ENCODE measurements at regions not wholly inside any gene's neighbourhood (a gene's known extent, or its start where the extent isn't known, plus 50 kb on each side); places are given as distances from the start of the nearest gene placed in this dataset.

- no peak for TF ChIP-seq Cebpa-rat (IDR thresholded peaks at IDR 0.05)
- Histone ChIP-seq H3K4me2 (no peak overlapping the region), H3K4me3 (no peak overlapping the region), H3K9me3 (no peaks in the 10 kb centered on the region), H3K27me3 (no peaks in the 10 kb centered on the region), H4K20me1 (no peaks in the 10 kb centered on the region), H3K9ac (no peak overlapping the region), H3K36me3 (no peaks in the 10 kb centered on the region), H3K27ac (no peak overlapping the region), H3K4me1 (no peaks in the 10 kb centered on the region)
Measured at GRCh38 chr7:13179775-13180523, 492.5 kb downstream of the ARL4A start.

GRCh38 chr7:13181216-13181615 is 493.8 kb downstream of the ARL4A start:
- Histone ChIP-seq H3K4me3 (no peak overlapping the region), H3K27ac (no peak overlapping the region), H4K20me1 (no peaks in the 10 kb centered on the region), H3K27me3 (no peaks in the 10 kb centered on the region), H3K36me3 (no peaks in the 10 kb centered on the region), H3K4me2 (no peak overlapping the region), H3K4me1 (no peaks in the 10 kb centered on the region), H3K9ac (no peak overlapping the region), H3K9me3 (no peaks in the 10 kb centered on the region)
- TF ChIP-seq Cebpa-rat (IDR thresholded peaks at IDR 0.05): no peak

GRCh38 chr7:13185139-13185538 is 497.7 kb downstream of the ARL4A start:
- Histone ChIP-seq H3K4me1 (no peaks in the 10 kb centered on the region), H3K27me3 (no peaks in the 10 kb centered on the region), H3K4me2 (no peak overlapping the region), H3K9ac (no peak overlapping the region), H3K36me3 (no peaks in the 10 kb centered on the region), H4K20me1 (no peaks in the 10 kb centered on the region), H3K9me3 (no peaks in the 10 kb centered on the region), H3K4me3 (no peak overlapping the region), H3K27ac (no peak overlapping the region)
- TF ChIP-seq Cebpa-rat (IDR thresholded peaks at IDR 0.05): no peak

- no peak overlapping the region for H3K9ac ChIP-seq
- H3K36me3 ChIP-seq: no peaks in the 10 kb centered on the region
- no peaks in the 10 kb centered on the region for H4K20me1 ChIP-seq
- no peaks in the 10 kb centered on the region for H3K27me3 ChIP-seq
- H3K4me3 ChIP-seq: no peak overlapping the region
- no peaks in the 10 kb centered on the region for H3K9me3 ChIP-seq
- TF ChIP-seq Cebpa-rat (IDR thresholded peaks at IDR 0.05): no peak
- H3K4me2 ChIP-seq: no peak overlapping the region
- H3K4me1 ChIP-seq: no peaks in the 10 kb centered on the region
- H3K27ac ChIP-seq: no peak overlapping the region
Measured at GRCh38 chr7:13188236-13188805, 500.9 kb downstream of the ARL4A start.

GRCh38 chr7:13188922-13189321 is 501.5 kb downstream of the ARL4A start:
- TF ChIP-seq Cebpa-rat (IDR thresholded peaks at IDR 0.05): no peak
- Histone ChIP-seq H3K36me3 (no peaks in the 10 kb centered on the region), H4K20me1 (no peaks in the 10 kb centered on the region), H3K4me1 (no peaks in the 10 kb centered on the region), H3K9me3 (no peaks in the 10 kb centered on the region), H3K27me3 (no peaks in the 10 kb centered on the region), H3K27ac (no peak overlapping the region), H3K9ac (no peak overlapping the region), H3K4me2 (no peak overlapping the region), H3K4me3 (no peak overlapping the region)

GRCh38 chr7:13189668-13190067 is 502.2 kb downstream of the ARL4A start:
- H3K4me1 ChIP-seq: no peaks in the 10 kb centered on the region
- H3K36me3 ChIP-seq: no peaks in the 10 kb centered on the region
- H4K20me1 ChIP-seq: no peaks in the 10 kb centered on the region
- H3K9ac ChIP-seq: no peak overlapping the region
- no peaks in the 10 kb centered on the region for H3K9me3 ChIP-seq
- no peak overlapping the region for H3K27ac ChIP-seq
- no peak overlapping the region for H3K4me2 ChIP-seq
- H3K27me3 ChIP-seq: no peaks in the 10 kb centered on the region
- H3K4me3 ChIP-seq: no peak overlapping the region
- TF ChIP-seq Cebpa-rat (IDR thresholded peaks at IDR 0.05): no peak

- H4K20me1 ChIP-seq: no peaks in the 10 kb centered on the region
- H3K4me2 ChIP-seq: no peak overlapping the region
Measured at GRCh38 chr7:13197501-13197900, 510.1 kb downstream of the ARL4A start.

GRCh38 chr7:13198036-13198435 is 510.6 kb downstream of the ARL4A start:
- TF ChIP-seq Cebpa-rat (IDR thresholded peaks at IDR 0.05): no peak
- H3K4me1 ChIP-seq: no peaks in the 10 kb centered on the region
- H3K4me2 ChIP-seq: no peak overlapping the region
- no peaks in the 10 kb centered on the region for H3K27me3 ChIP-seq
- H3K4me3 ChIP-seq: no peak overlapping the region
- H3K9me3 ChIP-seq: no peaks in the 10 kb centered on the region
- no peaks in the 10 kb centered on the region for H3K36me3 ChIP-seq
- no peak overlapping the region for H3K27ac ChIP-seq
- no peaks in the 10 kb centered on the region for H4K20me1 ChIP-seq
- H3K9ac ChIP-seq: no peak overlapping the region

More at GRCh38 chr7:13197501-13197900, 510.1 kb downstream of the ARL4A start:
- Histone ChIP-seq H3K9me3 (no peaks in the 10 kb centered on the region), H3K27me3 (no peaks in the 10 kb centered on the region), H3K9ac (no peak overlapping the region), H3K36me3 (no peaks in the 10 kb centered on the region), H3K4me1 (no peaks in the 10 kb centered on the region), H3K4me3 (no peak overlapping the region), H3K27ac (no peak overlapping the region)
- TF ChIP-seq Cebpa-rat (IDR thresholded peaks at IDR 0.05): no peak

GRCh38 chr7:13198727-13199126 is 511.3 kb downstream of the ARL4A start:
- no peak for TF ChIP-seq Cebpa-rat (IDR thresholded peaks at IDR 0.05)
- Histone ChIP-seq H3K27ac (no peak overlapping the region), H3K27me3 (no peaks in the 10 kb centered on the region), H3K9me3 (no peaks in the 10 kb centered on the region), H3K4me2 (no peak overlapping the region), H3K4me1 (no peaks in the 10 kb centered on the region), H3K36me3 (no peaks in the 10 kb centered on the region), H3K9ac (no peak overlapping the region), H4K20me1 (no peaks in the 10 kb centered on the region), H3K4me3 (no peak overlapping the region)

- no peak for TF ChIP-seq Cebpa-rat (IDR thresholded peaks at IDR 0.05)
- Histone ChIP-seq H3K9me3 (no peaks in the 10 kb centered on the region), H3K4me3 (no peak overlapping the region), H3K27ac (no peak overlapping the region), H3K27me3 (no peaks in the 10 kb centered on the region), H3K4me1 (no peaks in the 10 kb centered on the region), H3K36me3 (no peaks in the 10 kb centered on the region), H4K20me1 (no peaks in the 10 kb centered on the region), H3K4me2 (no peak overlapping the region), H3K9ac (no peak overlapping the region)
Measured at GRCh38 chr7:13201628-13202027, 514.2 kb downstream of the ARL4A start.

Data from BLaER1 (cell line).